ENCODE measurements at regions not wholly inside any gene's neighbourhood (a gene's known extent, or its start where the extent isn't known, plus 50 kb on each side); places are given as distances from the start of the nearest gene placed in this dataset.

GRCh38 chr13:82898586-82898985 lies 983.7 kb downstream of the SLITRK1 start:
- TF ChIP-seq CTCF (IDR thresholded peaks at IDR 0.05) = no peak
- TF ChIP-seq POLR2A (IDR thresholded peaks at IDR 0.05) = no peak
- no peaks in the 10 kb centered on the region for H3K27me3 ChIP-seq
- no peaks in the 10 kb centered on the region for H3K9me3 ChIP-seq
- intact Hi-C loops (cut with DNase I; ENCODE audit: low total_unique reads) = no loop called here
- H3K4me3 ChIP-seq = no peak overlapping the region
- peaks cover 0 to 3% of the 10 kb centered on the region in 2 donors for H3K36me3 ChIP-seq
- H3K27ac ChIP-seq = no peak overlapping the region
- no peaks in the 10 kb centered on the region for H3K4me1 ChIP-seq
- DNase-seq = no peak

GRCh38 chr13:82879921-82880320 lies 1002.4 kb downstream of the SLITRK1 start:
- intact Hi-C loops (cut with DNase I; ENCODE audit: low total_unique reads) = no loop called here
- no peaks in the 10 kb centered on the region for H3K36me3 ChIP-seq
- H3K27me3 ChIP-seq = no peaks in the 10 kb centered on the region
- H3K27ac ChIP-seq = no peak overlapping the region
- no peaks in the 10 kb centered on the region for H3K4me1 ChIP-seq
- H3K9me3 ChIP-seq = no peaks in the 10 kb centered on the region
- no peak overlapping the region for H3K4me3 ChIP-seq
- no peak for DNase-seq
- TF ChIP-seq POLR2A (IDR thresholded peaks at IDR 0.05) (no peak), CTCF (IDR thresholded peaks at IDR 0.05) (no peak)

- H3K9me3 ChIP-seq = no peaks in the 10 kb centered on the region
- H3K4me1 ChIP-seq = no peaks in the 10 kb centered on the region
- DNase-seq = no peak
- H3K27ac ChIP-seq = no peak overlapping the region
- H3K4me3 ChIP-seq = no peak overlapping the region
- no peaks in the 10 kb centered on the region for H3K27me3 ChIP-seq
- intact Hi-C loops (cut with DNase I; ENCODE audit: low total_unique reads) = no loop called here
- TF ChIP-seq POLR2A (IDR thresholded peaks at IDR 0.05) (no peak), CTCF (IDR thresholded peaks at IDR 0.05) (no peak)
- no peaks in the 10 kb centered on the region for H3K36me3 ChIP-seq
Observed at GRCh38 chr13:82878536-82878935, 1003.7 kb downstream of the SLITRK1 start.

GRCh38 chr13:82867284-82867683 lies 1015.0 kb downstream of the SLITRK1 start:
- TF ChIP-seq POLR2A (IDR thresholded peaks at IDR 0.05) (no peak), CTCF (IDR thresholded peaks at IDR 0.05) (no peak)

GRCh38 chr13:82850644-82851043 lies 1031.6 kb downstream of the SLITRK1 start:
- no peaks in the 10 kb centered on the region for H3K27me3 ChIP-seq
- TF ChIP-seq POLR2A (IDR thresholded peaks at IDR 0.05) (no peak), CTCF (IDR thresholded peaks at IDR 0.05) (no peak)
- DNase-seq = no peak
- no peaks in the 10 kb centered on the region for H3K36me3 ChIP-seq
- no peak overlapping the region for H3K4me3 ChIP-seq
- no peak overlapping the region for H3K27ac ChIP-seq
- no peaks in the 10 kb centered on the region for H3K4me1 ChIP-seq
- H3K9me3 ChIP-seq = no peaks in the 10 kb centered on the region
- intact Hi-C loops (cut with DNase I; ENCODE audit: low total_unique reads) = no loop called here

More at GRCh38 chr13:82867284-82867683, 1015.0 kb downstream of the SLITRK1 start:
- Histone ChIP-seq H3K4me1 (no peaks in the 10 kb centered on the region), H3K27me3 (no peaks in the 10 kb centered on the region), H3K4me3 (no peak overlapping the region), H3K9me3 (no peaks in the 10 kb centered on the region), H3K36me3 (no peaks in the 10 kb centered on the region), H3K27ac (no peak overlapping the region)
- DNase-seq = no peak
- intact Hi-C loops (cut with DNase I; ENCODE audit: low total_unique reads) = no loop called here
